Pons (tissue), 1 donor: ENCODE measurements at regions not wholly inside any gene's neighbourhood (a gene's known extent, or its start where the extent isn't known, plus 50 kb on each side); places are given as distances from the start of the nearest gene placed in this dataset.

Source experiments
- DNase-seq: peaks from one replicate; pipeline ENCODE4 v3.0.0-alpha.2; 2016; ENCODE audit warnings: low spot score

- DNase-seq, result no peak
These were observed 110.7 kb upstream of the SDK2 start for GRCh38 chr17:73754886-73755400.

GRCh38 chr17:73757420-73757819 lies 113.2 kb upstream of the SDK2 start:
- no peak for DNase-seq

- DNase-seq, result no peak
These were observed 114.0 kb upstream of the SDK2 start for GRCh38 chr17:73758245-73758644.

GRCh38 chr17:73759324-73759723 lies 115.1 kb upstream of the SDK2 start:
- no peak for DNase-seq

GRCh38 chr17:73759734-73760438 lies 115.6 kb upstream of the SDK2 start:
- no peak for DNase-seq

GRCh38 chr17:73760439-73760758 lies 116.2 kb upstream of the SDK2 start:
- DNase-seq, result no peak

GRCh38 chr17:73765824-73766563 lies 121.7 kb upstream of the SDK2 start:
- no peak for DNase-seq

- DNase-seq, result no peak
These were observed 123.5 kb upstream of the SDK2 start for GRCh38 chr17:73767696-73768095.

- DNase-seq, result no peak
These were observed 124.4 kb upstream of the SDK2 start for GRCh38 chr17:73768691-73769090.

- DNase-seq, result no peak
These were observed 125.2 kb upstream of the SDK2 start for GRCh38 chr17:73769479-73769878.

GRCh38 chr17:73770115-73770848 lies 126.0 kb upstream of the SDK2 start:
- DNase-seq, result peak; percentile 86

GRCh38 chr17:73770849-73771229 lies 126.6 kb upstream of the SDK2 start:
- no peak for DNase-seq

GRCh38 chr17:73772107-73772705 lies 128.0 kb upstream of the SDK2 start:
- DNase-seq, result no peak

GRCh38 chr17:73773702-73774101 lies 129.5 kb upstream of the SDK2 start:
- no peak for DNase-seq

GRCh38 chr17:73774852-73775251 lies 130.6 kb upstream of the SDK2 start:
- no peak for DNase-seq

- no peak for DNase-seq
These were observed 132.3 kb upstream of the SDK2 start for GRCh38 chr17:73776351-73777130.

GRCh38 chr17:73777131-73777449 lies 132.8 kb upstream of the SDK2 start:
- no peak for DNase-seq

- DNase-seq, result no peak
These were observed 138.0 kb upstream of the SDK2 start for GRCh38 chr17:73782231-73782630.

GRCh38 chr17:73782641-73783381 lies 138.6 kb upstream of the SDK2 start:
- no peak for DNase-seq

- no peak for DNase-seq
These were observed 139.1 kb upstream of the SDK2 start for GRCh38 chr17:73783382-73783766.

- DNase-seq, result no peak
These were observed 139.8 kb upstream of the SDK2 start for GRCh38 chr17:73783945-73784603.
